ENCODE measurements at regions not wholly inside any gene's neighbourhood (a gene's known extent, or its start where the extent isn't known, plus 50 kb on each side); places are given as distances from the start of the nearest gene placed in this dataset.

DNA sequence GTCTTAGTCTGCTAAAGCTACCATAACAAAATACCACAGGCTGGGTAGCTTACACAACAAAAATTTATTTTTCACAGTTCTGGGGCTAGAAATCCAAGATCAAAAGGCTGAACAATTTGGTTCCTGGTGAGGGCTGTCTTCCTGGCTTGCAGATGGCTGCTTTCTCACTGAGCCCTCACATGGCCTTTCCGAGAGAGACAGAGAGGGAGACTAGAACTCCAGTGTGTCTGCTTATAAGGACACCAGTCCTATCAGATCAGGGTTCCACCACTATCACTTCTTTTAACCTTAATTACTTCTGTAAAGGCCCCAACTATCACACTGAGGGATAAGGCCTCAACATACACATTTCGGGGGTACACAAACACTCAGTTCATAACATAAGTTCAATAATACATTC is 527.4 kb upstream of the VSTM2A start:
- no peaks in the 10 kb centered on the region for H3K9me3 ChIP-seq
- no peaks in the 10 kb centered on the region for H3K27me3 ChIP-seq
- no peak overlapping the region for H3K4me3 ChIP-seq
- H4K20me1 ChIP-seq: no peaks in the 10 kb centered on the region
- H3K27ac ChIP-seq: no peak overlapping the region
- no peaks in the 10 kb centered on the region for H3K4me1 ChIP-seq
- no peak overlapping the region for H3K4me2 ChIP-seq
- no peaks in the 10 kb centered on the region for H3K36me3 ChIP-seq
- H3K9ac ChIP-seq: no peak overlapping the region
- TF ChIP-seq Cebpa-rat (IDR thresholded peaks at IDR 0.05): no peak

DNA sequence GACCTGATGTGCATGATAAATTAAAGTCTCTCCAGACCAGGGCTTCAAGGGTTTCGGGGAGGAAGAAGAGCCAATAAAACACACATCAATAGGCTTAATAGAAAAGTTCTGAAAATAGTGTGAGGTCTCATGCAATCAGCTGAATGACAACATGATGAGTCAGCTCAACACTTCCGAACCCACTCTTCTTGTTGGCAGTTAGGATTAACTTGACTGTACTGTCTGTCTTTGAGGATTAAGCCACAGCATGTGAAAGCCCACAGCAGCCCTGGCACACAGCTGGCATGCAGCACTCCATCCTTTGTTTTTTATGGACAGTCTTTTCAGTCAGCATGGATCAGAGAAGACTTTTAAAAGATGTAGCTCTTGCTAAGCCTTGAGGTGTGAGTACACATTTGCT is 526.9 kb upstream of the VSTM2A start:
- Histone ChIP-seq H3K27me3 (no peaks in the 10 kb centered on the region), H3K4me3 (no peak overlapping the region), H3K9ac (no peak overlapping the region), H3K4me1 (no peaks in the 10 kb centered on the region), H3K9me3 (no peaks in the 10 kb centered on the region), H4K20me1 (no peaks in the 10 kb centered on the region), H3K4me2 (no peak overlapping the region), H3K27ac (no peak overlapping the region), H3K36me3 (no peaks in the 10 kb centered on the region)
- no peak for TF ChIP-seq Cebpa-rat (IDR thresholded peaks at IDR 0.05)

DNA sequence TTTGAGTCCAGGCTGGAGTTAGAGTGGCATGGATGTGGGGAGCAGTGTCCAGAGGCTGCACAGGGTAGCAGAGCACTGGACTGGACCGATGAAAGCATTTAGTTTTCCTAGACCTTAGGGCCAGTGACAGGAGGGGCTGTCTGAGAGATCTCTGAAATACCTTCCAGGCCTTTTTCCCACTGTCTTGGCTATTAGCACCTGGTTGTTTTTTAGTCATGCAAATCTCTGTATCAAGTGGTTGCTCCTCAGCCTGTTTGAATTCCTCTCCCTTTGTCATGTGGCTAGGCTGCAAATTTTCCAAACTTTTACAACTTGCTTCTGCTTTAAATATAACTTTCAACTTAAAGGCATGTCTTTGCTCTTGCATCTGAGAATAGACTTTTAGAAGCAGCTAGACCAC is 504.3 kb upstream of the VSTM2A start:
- Histone ChIP-seq H3K4me3 (no peak overlapping the region), H4K20me1 (no peaks in the 10 kb centered on the region), H3K9me3 (no peaks in the 10 kb centered on the region), H3K27me3 (no peaks in the 10 kb centered on the region), H3K4me1 (no peaks in the 10 kb centered on the region), H3K27ac (no peak overlapping the region), H3K36me3 (no peaks in the 10 kb centered on the region), H3K4me2 (no peak overlapping the region), H3K9ac (no peak overlapping the region)
- TF ChIP-seq Cebpa-rat (IDR thresholded peaks at IDR 0.05): no peak

DNA sequence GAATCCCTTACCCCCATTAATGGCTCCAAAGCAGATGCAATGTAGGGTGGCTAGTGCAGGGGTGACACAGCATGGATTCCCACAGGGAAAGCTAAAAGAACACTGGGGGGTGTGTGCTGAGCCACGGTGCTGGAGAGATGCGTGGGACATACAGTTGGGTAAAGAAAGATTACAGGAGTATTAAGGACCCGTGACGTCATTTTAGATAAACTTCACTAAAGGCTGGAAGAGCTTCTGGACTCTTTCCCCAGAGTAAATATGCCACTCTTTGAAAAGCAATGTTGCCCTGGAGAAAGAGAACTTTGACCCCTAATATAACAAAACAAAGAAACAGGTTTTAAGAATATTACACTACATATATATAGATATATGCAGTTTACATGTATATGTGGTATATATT is 481.5 kb upstream of the VSTM2A start:
- no peak for TF ChIP-seq Cebpa-rat (IDR thresholded peaks at IDR 0.05)
- Histone ChIP-seq H4K20me1 (no peaks in the 10 kb centered on the region), H3K27me3 (no peaks in the 10 kb centered on the region), H3K27ac (no peak overlapping the region), H3K4me1 (no peaks in the 10 kb centered on the region), H3K4me3 (no peak overlapping the region), H3K4me2 (no peak overlapping the region), H3K9ac (no peak overlapping the region), H3K36me3 (no peaks in the 10 kb centered on the region), H3K9me3 (no peaks in the 10 kb centered on the region)

DNA sequence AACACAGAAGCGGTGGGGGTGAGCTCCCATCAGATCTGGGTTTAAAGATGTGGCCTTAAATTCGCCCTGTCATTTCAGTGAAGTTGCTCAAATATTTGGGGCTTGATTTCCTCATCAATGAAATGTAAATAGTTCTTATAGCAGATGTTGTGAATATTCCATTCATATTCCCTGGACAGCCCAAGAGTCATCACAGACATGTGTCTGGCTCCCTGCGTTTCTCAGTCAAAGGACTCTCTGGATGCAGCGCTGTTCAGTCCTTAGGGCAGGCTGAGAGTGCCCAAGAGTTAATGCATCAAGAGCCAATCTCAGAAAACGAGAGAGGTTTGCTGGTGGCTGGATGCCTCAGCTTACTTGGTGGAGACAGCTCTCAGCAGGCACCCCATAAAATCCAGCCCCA is 475.5 kb upstream of the VSTM2A start:
- H4K20me1 ChIP-seq: no peaks in the 10 kb centered on the region
- no peaks in the 10 kb centered on the region for H3K36me3 ChIP-seq
- TF ChIP-seq Cebpa-rat (IDR thresholded peaks at IDR 0.05): no peak
- no peak overlapping the region for H3K4me2 ChIP-seq
- H3K27ac ChIP-seq: no peak overlapping the region
- no peak overlapping the region for H3K4me3 ChIP-seq
- no peaks in the 10 kb centered on the region for H3K27me3 ChIP-seq
- H3K9me3 ChIP-seq: no peaks in the 10 kb centered on the region
- H3K9ac ChIP-seq: no peak overlapping the region
- peaks cover 14% of the 10 kb centered on the region for H3K4me1 ChIP-seq

DNA sequence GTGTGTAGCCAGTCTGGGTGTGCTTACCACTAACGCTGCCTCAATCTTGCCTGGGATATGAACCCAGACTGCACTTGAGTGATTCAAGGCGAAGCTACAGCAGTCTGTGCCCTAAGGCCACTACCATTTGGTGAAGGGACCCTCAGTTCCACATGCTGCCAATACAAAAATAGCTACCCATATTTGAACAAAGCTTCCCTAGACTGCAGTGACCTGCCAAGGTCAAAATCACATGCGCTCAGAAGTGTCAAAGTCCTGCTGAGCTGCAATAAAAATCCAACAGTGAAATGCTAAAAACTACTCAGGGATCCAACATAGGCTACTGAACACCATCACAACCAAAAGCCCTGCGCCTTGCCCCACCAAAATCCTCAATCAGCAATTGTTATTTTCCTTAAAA is 472.3 kb upstream of the VSTM2A start:
- no peaks in the 10 kb centered on the region for H3K9me3 ChIP-seq
- H3K4me3 ChIP-seq: no peak overlapping the region
- H3K4me1 ChIP-seq: peaks cover 14% of the 10 kb centered on the region
- no peaks in the 10 kb centered on the region for H3K27me3 ChIP-seq
- TF ChIP-seq Cebpa-rat (IDR thresholded peaks at IDR 0.05): no peak
- peak overlapping the region; percentile 39; the same call in 1 of the 2 replicates for H3K4me2 ChIP-seq
- H3K9ac ChIP-seq: no peak overlapping the region
- no peak overlapping the region for H3K27ac ChIP-seq
- no peaks in the 10 kb centered on the region for H3K36me3 ChIP-seq
- no peaks in the 10 kb centered on the region for H4K20me1 ChIP-seq

DNA sequence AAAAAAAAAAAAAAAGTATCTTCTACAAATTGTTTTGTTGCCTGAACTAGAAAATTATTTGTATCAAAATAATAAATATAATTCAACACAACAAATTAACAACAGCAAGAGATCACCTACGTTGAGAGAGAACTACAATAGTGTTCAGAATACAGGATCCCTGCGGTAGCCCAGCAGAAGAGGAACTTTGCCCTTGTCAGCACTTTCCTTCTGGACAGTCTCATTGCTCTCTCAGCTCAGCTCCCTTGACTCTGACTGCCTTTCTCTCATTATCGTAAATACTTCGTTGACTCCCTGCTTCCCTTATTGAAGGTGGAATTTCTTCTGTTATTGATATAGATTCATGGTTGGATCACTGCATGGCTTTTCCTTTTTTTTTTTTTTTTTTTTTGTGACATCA is 469.5 kb upstream of the VSTM2A start:
- H3K4me3 ChIP-seq: no peak overlapping the region
- no peak overlapping the region for H3K27ac ChIP-seq
- TF ChIP-seq Cebpa-rat (IDR thresholded peaks at IDR 0.05): no peak
- no peaks in the 10 kb centered on the region for H3K36me3 ChIP-seq
- H3K4me2 ChIP-seq: no peak overlapping the region
- no peaks in the 10 kb centered on the region for H3K27me3 ChIP-seq
- peaks cover 14% of the 10 kb centered on the region for H3K4me1 ChIP-seq
- no peaks in the 10 kb centered on the region for H3K9me3 ChIP-seq
- H3K9ac ChIP-seq: no peak overlapping the region
- no peaks in the 10 kb centered on the region for H4K20me1 ChIP-seq

DNA sequence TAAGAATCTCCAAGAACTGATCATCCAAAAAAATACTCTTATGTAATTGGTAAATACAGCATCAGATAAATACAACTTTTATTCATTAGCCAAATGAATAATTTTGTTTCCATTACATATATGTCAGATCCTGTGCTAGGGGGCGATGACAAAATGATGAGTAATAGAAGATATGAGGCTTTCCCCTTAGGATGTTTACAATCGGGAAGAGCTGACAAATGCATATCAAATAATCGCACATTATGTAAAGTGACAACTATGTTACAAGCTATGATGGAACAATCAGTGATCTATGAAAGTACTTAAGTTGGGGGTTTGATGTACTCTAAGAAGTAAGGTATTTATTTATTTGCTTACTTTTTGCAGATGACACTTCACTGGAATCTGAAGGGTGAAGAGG is 465.6 kb upstream of the VSTM2A start:
- H3K4me2 ChIP-seq: no peak overlapping the region
- no peak for TF ChIP-seq Cebpa-rat (IDR thresholded peaks at IDR 0.05)
- H4K20me1 ChIP-seq: no peaks in the 10 kb centered on the region
- no peaks in the 10 kb centered on the region for H3K4me1 ChIP-seq
- H3K4me3 ChIP-seq: no peak overlapping the region
- H3K27ac ChIP-seq: no peak overlapping the region
- no peaks in the 10 kb centered on the region for H3K36me3 ChIP-seq
- H3K27me3 ChIP-seq: no peaks in the 10 kb centered on the region
- H3K9me3 ChIP-seq: no peaks in the 10 kb centered on the region
- no peak overlapping the region for H3K9ac ChIP-seq

DNA sequence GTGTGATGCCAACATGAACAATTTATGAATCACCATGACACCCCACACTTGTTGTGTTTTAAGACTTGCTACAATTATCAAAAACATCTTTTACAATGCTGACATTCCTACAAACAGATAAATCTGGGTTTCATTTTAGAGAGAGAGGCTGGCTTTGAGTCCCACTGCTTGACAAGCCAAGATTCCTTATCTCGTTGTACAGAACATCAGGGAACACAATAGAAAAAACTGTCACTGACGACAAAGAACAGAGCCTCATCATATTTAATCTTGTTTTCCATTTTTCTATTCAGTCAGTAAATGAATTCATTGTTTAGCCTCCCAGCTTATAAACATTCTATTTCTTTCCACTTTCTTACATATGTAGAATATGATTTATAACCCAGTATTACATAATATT is 461.6 kb upstream of the VSTM2A start:
- no peak for TF ChIP-seq Cebpa-rat (IDR thresholded peaks at IDR 0.05)
- Histone ChIP-seq H4K20me1 (no peaks in the 10 kb centered on the region), H3K27ac (no peak overlapping the region), H3K4me3 (no peak overlapping the region), H3K36me3 (no peaks in the 10 kb centered on the region), H3K9me3 (no peaks in the 10 kb centered on the region), H3K9ac (no peak overlapping the region), H3K4me1 (no peaks in the 10 kb centered on the region), H3K4me2 (no peak overlapping the region), H3K27me3 (no peaks in the 10 kb centered on the region)

DNA sequence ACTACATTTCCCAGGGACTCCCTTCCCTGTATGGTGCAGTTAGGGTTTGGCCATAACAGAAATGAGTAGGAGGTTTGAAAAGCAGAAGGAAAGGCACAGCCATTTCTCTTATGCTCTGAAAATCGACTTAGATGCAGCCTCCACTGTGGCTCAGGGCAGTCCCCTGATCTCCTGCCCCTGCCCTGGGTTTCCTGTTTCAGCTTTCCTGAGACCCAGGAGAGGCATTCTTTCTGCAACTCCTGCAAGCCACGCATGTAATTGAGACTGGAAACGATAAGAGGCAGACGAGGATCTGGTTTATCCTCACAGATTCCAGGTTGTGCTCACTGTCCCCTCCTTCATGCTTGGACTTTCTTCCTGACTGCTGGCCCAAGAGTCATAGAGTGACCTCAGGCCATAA is 461.2 kb upstream of the VSTM2A start:
- Histone ChIP-seq H3K9ac (no peak overlapping the region), H3K36me3 (no peaks in the 10 kb centered on the region), H3K4me3 (no peak overlapping the region), H3K9me3 (no peaks in the 10 kb centered on the region), H3K27ac (no peak overlapping the region), H3K4me1 (no peaks in the 10 kb centered on the region), H4K20me1 (no peaks in the 10 kb centered on the region), H3K4me2 (no peak overlapping the region), H3K27me3 (no peaks in the 10 kb centered on the region)
- TF ChIP-seq Cebpa-rat (IDR thresholded peaks at IDR 0.05): no peak

DNA sequence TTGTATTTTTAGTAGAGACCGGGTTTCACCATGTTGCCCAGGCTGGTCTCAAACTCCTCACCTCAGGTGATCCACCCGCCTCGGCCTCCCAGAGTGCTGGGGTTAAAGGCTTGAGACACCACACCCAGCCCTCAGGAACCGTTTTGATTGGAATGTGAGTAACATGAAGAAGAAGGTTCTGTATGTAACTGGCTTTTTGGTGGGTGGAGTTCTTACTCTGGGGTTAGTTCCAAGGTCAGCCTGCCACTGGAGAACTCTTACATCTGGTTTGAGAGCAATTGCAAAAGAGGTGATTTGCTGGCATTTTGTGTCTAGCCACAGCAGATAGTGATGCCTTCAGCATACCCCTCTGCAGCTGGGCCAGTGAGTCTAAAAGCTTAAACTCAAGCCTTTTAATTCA is 457.8 kb upstream of the VSTM2A start:
- no peak overlapping the region for H3K4me2 ChIP-seq
- no peak overlapping the region for H3K9ac ChIP-seq
- no peak overlapping the region for H3K27ac ChIP-seq
- H3K36me3 ChIP-seq: no peaks in the 10 kb centered on the region
- no peak overlapping the region for H3K4me3 ChIP-seq
- H3K4me1 ChIP-seq: 0 out of 2 replicates have a peak, but pooled peaks cover 4% of the 10 kb centered on the region
- no peaks in the 10 kb centered on the region for H4K20me1 ChIP-seq
- TF ChIP-seq Cebpa-rat (IDR thresholded peaks at IDR 0.05): no peak
- H3K27me3 ChIP-seq: no peaks in the 10 kb centered on the region
- no peaks in the 10 kb centered on the region for H3K9me3 ChIP-seq
